ENCODE measurements at regions not wholly inside any gene's neighbourhood (a gene's known extent, or its start where the extent isn't known, plus 50 kb on each side); places are given as distances from the start of the nearest gene placed in this dataset.
"Not testable (repeated sequence)": the region's sequence is repeated elsewhere in the genome, so short reads cannot be mapped to it uniquely, and the experiment has no call there.

GRCh38 chr9:75417471-75417870 lies 329.2 kb downstream of the OSTF1 start:
- no peak for DNase-seq

- DNase-seq: no peak
These were observed 330.2 kb downstream of the OSTF1 start for GRCh38 chr9:75418518-75418917.

GRCh38 chr9:75422944-75423522 lies 334.7 kb downstream of the OSTF1 start:
- no peak for DNase-seq

GRCh38 chr9:75429531-75430475 lies 341.5 kb downstream of the OSTF1 start:
- DNase-seq: no peak

- no peak for DNase-seq
These were observed 343.1 kb downstream of the OSTF1 start for GRCh38 chr9:75431375-75431774.

GRCh38 chr9:75432386-75432785 lies 344.1 kb downstream of the OSTF1 start:
- no peak for DNase-seq

GRCh38 chr9:75432888-75433287 lies 344.6 kb downstream of the OSTF1 start:
- no peak for DNase-seq

GRCh38 chr9:75438716-75439115 lies 350.4 kb downstream of the OSTF1 start:
- DNase-seq: no peak

- no peak for DNase-seq
These were observed 352.6 kb downstream of the OSTF1 start for GRCh38 chr9:75440914-75441313.

GRCh38 chr9:75445144-75445543 lies 356.8 kb downstream of the OSTF1 start:
- no peak for DNase-seq

- no peak for DNase-seq
These were observed 359.0 kb downstream of the OSTF1 start for GRCh38 chr9:75447281-75447680.

GRCh38 chr9:75448281-75448680 lies 360.0 kb downstream of the OSTF1 start:
- peak; percentile 2 for DNase-seq

GRCh38 chr9:75448955-75449354 lies 360.6 kb downstream of the OSTF1 start:
- DNase-seq: no peak

- DNase-seq: no peak
These were observed 362.7 kb downstream of the OSTF1 start for GRCh38 chr9:75451045-75451444.

- no peak for DNase-seq
These were observed 363.2 kb downstream of the OSTF1 start for GRCh38 chr9:75451505-75451904.

- no peak for DNase-seq
These were observed 364.2 kb downstream of the OSTF1 start for GRCh38 chr9:75452512-75452911.

GRCh38 chr9:75454043-75454442 lies 365.7 kb downstream of the OSTF1 start:
- DNase-seq: no peak

GRCh38 chr9:75454891-75455290 lies 366.6 kb downstream of the OSTF1 start:
- no peak for DNase-seq

GRCh38 chr9:75455444-75455921 lies 367.2 kb downstream of the OSTF1 start:
- peak; percentile 4 for DNase-seq

GRCh38 chr9:75456698-75457097 lies 368.4 kb downstream of the OSTF1 start:
- no peak for DNase-seq

GRCh38 chr9:75457474-75458011 lies 369.2 kb downstream of the OSTF1 start:
- no peak for DNase-seq

GRCh38 chr9:75459311-75459710 lies 371.0 kb downstream of the OSTF1 start:
- not testable (repeated sequence) for DNase-seq

- DNase-seq: no peak
These were observed 372.9 kb downstream of the OSTF1 start for GRCh38 chr9:75461183-75461582.

GRCh38 chr9:75462866-75463265 lies 374.6 kb downstream of the OSTF1 start:
- no peak for DNase-seq
